DMS153 treated with DMSO at 0.1 percent for 48 hours (cell line): ENCODE measurements at regions not wholly inside any gene's neighbourhood (a gene's known extent, or its start where the extent isn't known, plus 50 kb on each side); places are given as distances from the start of the nearest gene placed in this dataset.
"Not testable (repeated sequence)": the region's sequence is repeated elsewhere in the genome, so short reads cannot be mapped to it uniquely, and the experiment has no call there.

Experiments
- DNase-seq: peaks from one replicate; lab custom pipeline; 2025; ENCODE audit not compliant: unreplicated experiment; lab: John Stamatoyannopoulos, UW

DNA sequence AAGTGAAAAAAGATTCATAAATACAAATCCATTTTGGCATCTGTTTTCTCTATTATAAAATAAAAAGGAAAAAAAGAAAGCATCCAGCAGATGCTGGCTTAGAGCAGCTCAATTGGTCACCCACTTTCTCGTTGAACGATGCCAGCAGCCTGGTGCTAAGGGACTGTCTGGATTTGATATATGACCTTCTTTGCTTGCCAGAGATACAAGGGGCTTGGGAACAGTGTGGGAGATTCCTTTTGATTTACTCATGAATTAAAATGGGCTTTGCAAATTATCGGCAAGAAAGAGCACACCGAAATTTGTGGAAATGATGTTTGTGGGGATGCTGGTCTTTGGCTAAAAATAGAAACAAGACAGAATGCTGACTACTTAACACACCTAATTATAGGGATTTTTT, 210.3 kb upstream of the STT3B start:
- no peak for DNase-seq

DNA sequence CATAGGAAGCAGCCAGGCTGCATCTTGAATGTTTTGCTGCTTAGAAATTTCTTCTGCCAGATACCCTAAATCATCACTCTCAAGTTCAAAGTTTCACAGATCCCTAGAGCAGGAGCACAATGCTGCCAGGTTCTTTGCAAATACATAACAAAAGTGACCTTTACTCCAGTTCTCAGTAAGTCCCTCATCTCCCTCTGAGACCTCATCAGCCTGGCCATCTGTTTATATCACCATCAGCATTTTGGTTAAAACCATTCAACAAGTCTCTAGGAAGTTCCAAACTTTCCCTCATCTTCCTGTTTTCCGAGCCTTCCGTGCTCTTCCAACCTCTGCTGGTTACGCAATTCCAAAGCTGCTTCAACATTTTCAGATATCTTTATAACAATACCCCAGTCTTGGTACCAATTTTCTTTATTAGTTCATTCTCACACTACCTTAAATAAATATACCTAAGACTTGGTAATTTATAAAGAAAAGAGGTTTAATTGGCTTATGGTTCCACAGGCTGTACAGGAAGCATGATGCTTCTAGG, 204.8 kb upstream of the STT3B start:
- not testable (repeated sequence) for DNase-seq

DNA sequence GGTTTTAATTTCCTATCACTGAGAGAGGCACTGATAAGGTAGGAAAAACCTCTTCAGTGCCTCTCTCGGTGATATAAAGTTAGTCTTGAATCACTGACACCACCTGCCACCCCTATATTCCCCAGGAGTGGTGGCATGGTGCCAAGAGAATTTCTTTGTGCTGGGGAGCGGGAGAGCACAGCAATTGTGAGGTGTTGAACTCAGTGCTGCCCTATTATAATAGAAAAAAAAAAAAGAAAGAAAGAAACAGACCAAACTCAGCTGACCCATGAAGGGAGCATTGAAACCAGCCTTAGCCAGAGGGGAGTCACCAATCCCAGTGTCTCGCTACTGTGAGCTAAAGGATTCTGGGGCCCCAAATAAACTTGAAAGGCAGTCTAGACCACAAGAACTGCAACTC, 201.4 kb upstream of the STT3B start:
- DNase-seq = peak; percentile 12

DNA sequence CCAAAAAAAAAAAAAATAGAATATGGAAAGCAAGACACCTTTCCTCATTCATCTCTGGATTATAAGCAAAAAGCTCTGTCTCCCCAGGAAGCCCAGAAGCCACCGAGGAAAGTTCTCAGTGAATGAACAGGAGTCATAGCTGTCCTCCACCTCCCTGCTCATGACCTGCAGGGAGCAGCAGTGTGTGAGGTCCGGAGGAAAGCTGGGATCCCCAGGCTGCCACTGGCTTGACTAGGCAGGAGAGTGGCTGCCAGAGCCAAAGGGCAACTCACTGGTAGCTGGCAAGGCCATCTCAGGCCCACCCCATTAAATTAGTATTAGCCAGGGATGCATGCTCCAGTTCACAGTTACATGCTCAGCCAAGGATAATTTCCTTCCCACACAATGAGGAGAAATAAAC, 191.6 kb upstream of the STT3B start:
- no peak for DNase-seq

DNA sequence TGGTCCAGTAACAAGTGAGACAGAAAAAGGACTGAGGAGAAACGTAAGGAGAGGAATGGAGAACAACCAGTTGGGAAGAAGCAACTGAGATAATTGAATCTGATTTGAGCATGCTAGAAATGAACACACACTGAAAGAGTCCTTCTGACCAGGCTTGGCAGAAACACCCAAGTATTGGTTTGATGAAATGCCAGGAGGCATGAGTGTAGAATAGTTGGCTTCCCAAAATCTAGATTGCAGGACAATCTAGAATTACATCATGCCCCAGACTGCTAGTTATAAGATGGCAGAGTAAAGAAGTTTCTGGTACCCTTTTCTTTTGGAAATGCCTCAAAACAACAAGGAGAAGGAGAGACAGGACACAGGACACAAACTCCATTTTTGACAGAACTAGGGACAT, 189.7 kb upstream of the STT3B start:
- no peak for DNase-seq

DNA sequence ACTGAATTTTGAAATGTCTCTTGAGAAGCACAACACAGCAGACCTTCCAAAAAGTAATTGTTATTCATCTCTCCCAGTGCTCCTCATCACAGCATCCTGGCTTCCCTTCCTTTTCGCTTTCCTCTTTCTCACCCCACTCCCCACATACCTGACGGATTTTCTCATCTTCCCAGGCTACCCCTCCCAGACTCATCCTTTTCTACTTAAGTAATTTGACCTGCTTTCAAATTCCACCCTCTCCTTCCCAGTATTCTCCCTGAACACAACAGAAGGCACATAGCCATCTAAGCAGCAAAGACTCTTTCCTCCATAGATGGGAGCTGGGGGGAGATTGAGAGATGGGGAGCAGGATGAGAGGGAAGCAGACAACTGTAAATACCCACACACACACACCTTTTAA, 187.1 kb upstream of the STT3B start:
- no peak for DNase-seq

DNA sequence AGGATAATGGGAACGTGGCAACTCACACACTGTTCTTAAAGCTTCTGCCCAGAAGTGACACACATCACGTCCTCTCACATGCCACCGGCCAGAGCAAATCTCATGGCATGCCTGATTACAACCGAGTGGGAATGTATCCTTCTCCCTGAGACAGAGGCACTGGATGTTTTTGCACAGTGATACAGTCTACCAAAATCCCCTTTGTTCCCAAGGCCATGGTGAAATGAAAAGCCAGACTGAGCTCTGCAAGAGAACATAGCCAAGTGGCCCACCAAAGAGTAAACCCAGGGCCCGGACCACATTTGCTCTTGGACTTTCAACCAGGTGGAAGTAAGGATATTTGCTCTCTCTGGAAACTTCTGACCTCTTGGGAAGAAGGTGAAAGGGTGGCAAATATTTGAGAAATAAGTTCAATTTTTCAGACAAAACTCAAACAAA, 186.2 kb upstream of the STT3B start:
- no peak for DNase-seq

DNA sequence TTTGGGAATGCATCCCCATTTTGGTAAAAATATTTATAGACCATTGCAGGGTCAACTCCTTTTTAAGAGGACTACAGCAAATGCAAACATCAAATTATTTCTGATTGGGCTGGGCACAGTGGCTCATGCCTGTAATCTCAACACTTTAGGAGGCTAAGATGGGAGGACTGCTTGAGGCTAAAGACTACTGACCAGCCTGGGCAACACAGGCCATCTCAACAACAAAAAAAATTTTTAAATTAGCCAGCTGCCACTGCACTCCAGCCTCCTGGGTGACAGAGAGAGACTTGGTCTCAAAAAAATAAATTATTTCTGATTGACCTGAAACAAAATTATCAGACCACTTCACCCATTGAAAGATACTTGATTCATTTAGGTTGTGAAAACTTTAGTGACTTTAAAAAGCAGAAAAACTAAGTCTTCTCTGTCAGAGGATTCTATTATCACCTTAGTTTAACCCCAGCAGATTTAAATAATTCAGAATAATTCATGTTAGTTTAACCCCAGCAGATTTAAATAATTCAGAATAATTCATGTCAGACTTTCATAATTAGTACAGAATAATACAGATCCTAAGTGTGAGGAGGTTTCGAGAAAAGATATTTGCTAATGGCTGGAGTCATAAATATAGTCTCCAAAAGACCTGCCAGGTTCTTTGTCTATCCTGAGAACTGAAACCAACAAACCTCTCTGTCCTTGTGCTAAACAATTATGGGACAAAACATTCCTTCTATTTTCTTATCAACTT, 183.6 kb upstream of the STT3B start:
- no peak for DNase-seq

DNA sequence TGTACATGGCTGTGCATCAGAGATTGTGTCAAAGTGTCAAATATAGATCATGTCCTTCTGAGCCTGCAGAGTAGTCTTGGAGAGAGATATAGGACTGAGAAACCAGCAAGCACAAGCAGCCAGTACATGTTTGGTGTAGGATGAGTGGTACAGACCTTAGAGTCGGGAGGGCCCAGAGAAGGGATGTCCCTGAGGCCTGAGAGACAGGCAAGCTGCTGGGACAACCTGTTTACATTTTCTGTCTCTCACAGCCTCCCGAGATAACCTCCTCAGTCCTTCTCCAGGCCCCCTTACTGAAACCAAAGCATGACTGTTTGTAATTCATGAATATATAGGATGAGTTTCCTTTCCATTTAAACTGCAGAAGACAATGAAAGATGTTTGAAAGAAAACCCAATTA, 182.4 kb upstream of the STT3B start:
- no peak for DNase-seq

DNA sequence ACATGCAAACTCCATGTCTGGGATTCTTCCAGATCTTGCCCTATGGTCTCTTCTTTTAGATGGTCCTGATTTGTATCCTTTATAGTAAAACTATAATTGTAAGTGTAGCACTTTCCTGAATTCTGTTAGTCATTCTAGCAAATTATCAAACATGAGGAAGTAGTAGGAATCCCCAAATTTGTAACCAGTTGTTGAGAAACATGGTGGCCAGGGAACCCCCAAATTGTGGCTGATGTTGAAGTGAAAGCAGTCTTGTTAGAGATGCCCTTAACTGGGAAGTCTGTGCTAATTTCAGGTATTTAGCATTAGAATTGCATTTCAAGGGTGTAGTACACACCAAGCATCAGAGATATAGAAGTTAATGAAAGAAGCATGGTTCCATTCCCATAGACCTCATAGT, 180.4 kb upstream of the STT3B start:
- DNase-seq = no peak

DNA sequence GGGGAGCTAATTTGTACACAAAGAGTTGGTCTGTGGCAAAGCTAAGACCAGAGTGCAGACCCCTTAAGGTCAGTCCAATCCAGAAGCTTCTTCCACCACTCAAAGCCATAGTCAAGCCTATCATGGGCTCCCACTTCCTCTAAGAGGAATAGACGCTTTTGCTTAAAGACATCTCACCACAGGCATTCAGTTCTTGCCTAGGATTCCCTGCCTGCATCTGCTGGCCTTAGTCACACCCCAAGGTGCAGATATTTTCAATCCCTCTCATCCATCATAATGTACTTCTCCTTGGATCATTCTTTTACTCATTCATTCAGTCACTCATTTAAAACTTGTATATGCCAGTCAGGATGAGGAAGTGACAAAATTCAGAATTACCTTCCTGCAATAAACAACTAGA, 179.6 kb upstream of the STT3B start:
- no peak for DNase-seq

DNA sequence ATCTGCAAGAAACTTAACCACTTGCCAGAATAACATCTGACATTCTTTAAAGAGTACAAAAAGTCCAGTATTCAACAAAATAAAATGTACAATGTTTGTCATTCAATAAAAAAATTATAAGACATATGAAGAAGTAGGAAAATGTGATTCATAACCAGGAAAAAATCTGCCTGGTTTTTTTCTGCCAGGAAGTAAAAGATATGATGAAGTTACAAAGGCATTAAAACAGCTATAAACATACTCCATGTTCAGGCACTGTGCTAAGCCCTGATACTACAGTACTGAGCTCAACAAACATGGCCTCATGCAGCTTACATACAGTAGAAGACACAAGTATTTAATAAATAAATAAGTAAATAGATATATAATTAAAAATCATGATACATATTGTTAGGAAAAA, 178.4 kb upstream of the STT3B start:
- no peak for DNase-seq

DNA sequence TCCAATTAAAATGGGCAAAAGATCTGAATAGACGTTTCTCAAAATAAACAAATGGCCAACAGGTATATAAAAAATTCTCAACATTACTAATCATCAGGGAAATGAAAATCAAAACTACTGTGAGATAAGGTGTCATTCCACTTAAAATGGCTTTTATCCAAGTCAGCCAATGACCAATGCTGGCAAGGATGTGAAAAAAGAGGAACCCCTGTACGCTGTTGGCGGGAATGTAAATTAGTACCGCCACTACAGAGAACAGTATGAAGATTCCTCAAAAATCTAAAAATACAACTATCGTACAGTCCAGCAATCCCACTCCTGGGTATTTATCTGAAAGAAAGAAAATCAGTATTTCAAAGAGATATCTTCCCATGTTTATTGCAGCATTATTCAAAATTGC, 176.9 kb upstream of the STT3B start:
- no peak for DNase-seq

DNA sequence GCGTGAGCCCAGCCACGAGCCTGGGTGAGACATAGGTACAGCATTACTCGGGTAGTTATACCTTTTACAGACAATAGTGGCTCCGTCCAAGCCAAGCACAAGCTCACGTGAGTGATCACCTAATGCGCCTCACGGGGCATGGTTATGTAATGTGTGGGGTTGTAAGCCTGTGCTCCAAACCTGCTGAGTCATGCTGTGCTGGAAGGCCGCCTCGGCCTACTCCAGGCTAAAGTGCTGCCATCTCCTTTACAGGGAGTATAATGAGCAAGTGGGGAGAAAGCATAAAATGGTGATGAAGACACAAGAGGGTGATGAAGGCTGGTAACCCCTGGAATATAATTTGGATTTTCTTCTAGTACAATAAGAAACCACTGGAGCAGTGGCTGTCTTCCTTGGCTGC, 175.8 kb upstream of the STT3B start:
- no peak for DNase-seq

DNA sequence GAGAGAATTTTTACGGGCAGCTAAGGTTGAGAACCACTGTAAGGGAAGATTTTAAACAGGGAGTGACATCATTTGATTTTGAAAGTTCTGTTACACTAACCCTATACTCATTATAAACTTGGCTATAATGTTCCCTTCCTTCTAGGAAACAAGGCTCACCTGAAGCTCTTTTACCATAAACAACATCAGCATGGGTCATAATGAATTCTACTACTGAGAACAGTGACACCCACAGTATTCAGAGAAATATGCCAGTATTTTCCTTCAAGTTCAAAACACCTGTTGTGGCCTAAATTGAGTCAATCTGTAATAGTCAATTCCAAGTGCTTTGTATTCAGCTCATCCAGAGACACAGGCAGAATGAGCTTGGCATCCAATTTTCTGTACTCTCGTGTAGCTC, 175.3 kb upstream of the STT3B start:
- DNase-seq = no peak

DNA sequence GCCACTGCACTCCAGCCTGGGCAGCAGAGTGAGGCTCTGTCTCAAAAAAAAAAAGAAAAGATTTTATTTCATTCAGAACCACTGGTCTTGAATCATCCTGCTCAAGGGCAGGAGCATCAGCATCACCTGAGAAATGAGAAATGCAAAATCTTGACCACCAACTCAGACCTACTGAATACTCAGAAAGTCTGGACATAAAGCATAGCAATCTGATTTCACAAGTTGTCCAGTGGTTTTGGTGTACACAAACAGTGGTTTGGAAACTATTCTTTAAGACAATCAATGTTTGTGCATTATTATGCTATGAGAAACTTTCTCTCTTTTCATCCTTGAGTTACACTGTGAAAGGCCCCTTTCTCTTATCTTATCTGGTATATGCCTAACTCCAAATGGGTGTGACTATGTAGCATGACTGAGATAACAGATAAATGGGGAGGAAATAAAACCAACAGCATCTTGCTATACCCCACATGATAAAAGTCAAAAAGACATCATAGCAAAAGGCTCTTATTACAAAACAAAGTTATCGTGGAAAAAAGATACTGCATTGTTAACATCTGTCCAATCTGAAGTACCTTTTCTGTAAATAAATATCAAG, 174.2 kb upstream of the STT3B start:
- DNase-seq = no peak

DNA sequence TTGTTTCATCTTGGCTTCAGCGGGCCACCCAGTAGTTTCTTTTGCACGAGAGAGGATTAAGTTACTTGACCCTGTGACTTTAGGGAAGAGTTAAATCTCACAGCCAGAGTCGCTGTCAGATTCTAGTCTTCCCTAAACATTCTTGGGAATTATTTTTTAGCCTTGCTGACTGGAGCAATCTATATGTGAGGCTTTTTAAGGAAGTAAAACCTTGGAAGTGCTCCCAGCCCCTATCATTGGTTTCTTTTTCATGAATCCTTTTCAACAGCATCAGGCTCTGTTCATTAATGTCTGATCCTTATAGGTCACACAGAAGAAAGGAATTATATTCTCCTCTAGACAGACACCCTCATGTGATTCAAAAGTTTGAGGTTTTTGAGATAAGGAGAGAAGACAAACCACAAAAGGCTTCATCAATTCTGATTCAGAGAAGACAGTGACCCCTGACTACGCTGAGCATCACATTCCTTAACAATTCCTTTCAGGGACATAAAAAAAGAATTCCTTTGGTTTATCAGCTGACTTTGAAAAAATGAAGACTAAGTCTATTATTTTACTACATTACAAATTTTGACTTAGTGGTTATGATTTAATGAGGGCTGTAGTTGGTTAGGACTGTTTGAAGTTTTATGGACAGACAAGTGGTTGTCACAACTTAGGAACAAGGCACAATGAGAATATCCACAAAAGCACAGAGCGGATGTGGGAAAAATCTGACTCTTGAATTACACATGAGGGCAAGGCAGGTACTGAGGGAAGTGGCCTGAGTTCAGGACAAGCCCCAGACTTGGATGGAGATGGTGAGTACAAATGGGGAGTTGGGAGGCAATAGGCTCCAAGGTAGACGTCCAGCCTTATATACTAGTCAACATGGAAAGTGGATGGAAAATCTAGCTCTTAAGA, 171.1 kb upstream of the STT3B start:
- DNase-seq = no peak

DNA sequence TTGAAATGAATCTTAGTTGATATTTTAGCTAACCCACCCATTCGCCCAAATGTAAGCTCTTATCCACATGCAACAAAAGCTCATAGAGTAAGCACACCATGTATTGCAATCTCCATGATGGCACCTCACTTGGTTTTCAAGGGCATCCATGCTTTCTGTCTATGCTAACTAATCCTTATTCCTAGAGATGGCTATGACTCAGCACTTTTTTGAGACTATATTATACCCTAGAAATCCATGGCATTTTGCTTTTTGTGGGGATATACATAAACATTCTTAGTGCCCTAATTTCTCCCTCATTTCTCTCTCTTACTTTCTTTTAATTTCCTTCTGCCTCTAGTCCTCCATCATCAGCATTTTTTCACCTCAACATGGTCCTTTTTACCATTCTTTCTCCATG, 168.5 kb upstream of the STT3B start:
- no peak for DNase-seq

DNA sequence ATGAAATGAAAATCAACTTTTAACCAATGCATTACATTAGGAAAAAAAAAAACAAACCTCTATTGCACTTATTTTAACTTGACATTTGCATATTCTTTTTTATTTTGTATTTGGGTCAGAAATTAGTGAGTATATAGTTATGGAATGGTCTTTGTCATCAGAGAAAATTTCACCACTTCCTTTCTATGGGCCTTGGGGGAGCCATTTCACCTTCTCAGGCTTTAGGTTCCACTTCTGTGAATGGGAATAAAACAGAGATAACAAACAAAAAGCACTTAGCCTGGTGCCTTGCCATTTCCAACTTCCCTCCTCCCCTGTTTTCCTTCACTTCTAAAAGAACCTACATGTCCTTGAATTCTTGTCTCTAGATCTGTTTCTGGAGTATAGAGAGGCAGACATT, 168.0 kb upstream of the STT3B start:
- no peak for DNase-seq

DNA sequence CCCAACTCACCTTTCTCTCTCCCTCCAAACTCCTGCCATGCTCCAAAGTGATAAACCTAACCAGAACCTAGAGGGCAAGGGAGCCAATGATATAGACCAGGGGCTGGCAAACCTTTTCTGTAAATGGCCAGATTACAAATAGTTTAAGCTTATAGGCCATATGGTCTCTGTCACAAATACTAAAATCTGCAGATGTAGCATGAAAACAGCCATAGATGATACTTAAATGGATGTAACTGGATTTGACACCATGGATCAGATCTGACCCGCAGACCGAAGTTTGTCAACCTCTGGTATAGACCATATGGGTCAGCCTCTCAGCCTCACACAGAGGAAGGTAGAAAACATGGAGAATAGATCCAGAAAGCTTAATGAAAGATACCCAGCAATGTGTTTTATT, 165.2 kb upstream of the STT3B start:
- DNase-seq = no peak

DNA sequence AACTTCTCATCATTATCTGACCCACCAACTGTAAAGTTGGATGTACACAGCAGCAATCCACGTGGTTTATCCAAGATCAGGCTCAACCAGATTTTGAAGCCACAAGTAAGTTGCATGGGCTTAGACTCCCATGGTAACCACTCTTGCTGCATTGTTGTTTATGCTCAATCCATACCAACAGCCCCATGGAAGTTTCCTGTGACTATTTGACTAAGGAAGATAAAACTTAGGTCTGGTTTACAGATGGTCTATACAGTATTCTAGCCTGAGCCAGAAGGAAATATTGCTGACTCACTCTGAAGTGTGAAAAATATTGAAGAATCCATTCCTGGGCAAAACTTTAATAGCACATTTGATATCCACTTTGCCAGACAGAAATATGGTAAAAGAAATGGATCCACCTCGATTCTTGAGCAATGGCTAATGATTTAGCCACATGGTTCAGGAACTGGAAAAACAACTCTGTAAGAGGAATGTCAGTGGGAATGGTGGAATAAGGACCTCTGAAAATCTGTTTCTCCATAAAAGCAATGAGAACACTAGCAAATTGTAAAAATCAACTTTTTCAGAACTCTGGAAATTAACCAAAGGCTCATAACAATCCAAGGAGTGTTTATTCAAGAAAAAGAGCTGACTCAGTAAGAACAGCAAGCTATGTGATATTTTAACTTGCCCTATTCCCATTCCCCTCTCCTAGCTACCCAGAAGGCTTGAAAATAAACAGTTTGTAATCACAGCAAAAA, 162.9 kb upstream of the STT3B start:
- no peak for DNase-seq
